ENCODE measurements at regions not wholly inside any gene's neighbourhood (a gene's known extent, or its start where the extent isn't known, plus 50 kb on each side); places are given as distances from the start of the nearest gene placed in this dataset.
"Not testable (repeated sequence)": the region's sequence is repeated elsewhere in the genome, so short reads cannot be mapped to it uniquely, and the experiment has no call there.

DNA sequence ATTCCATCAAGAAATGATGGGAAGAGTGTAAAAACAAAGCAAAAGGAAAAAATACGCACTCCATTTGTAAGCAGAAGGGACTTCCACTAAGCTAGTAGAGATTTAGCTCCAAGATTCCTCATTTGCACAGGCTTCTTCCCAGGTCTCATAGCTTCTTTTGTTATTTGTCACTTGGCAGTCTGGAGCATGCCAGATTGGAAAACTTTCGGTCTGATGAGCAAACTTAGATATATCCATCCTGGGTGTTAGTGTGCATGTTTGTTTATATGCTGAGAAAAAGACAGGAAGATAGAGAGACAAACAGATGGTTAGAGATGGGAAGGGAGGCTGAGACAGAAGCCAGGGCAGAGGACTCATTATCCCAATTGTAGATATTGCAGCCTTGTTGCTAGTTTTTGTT is 1644.5 kb upstream of the NUDT12 start:
- no peak for DNase-seq

DNA sequence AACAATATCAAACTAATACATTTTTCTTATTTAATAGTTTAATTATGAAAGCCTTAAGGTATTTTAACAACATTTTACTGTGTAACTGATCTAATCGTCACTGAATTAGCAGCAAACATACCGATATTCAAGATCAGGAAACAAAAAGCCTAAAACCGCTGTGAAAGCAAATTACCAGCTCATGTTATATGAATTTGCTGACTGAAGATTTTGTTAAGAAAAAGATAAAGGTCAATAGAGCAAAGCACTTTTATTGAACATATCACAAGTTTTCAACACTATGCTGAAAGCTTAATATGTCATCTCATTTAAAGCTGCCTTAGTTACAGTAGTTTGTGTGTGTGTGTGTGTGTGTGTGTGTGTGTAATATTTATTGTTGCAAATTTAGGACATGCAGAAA is 1634.9 kb upstream of the NUDT12 start:
- no peak for DNase-seq

DNA sequence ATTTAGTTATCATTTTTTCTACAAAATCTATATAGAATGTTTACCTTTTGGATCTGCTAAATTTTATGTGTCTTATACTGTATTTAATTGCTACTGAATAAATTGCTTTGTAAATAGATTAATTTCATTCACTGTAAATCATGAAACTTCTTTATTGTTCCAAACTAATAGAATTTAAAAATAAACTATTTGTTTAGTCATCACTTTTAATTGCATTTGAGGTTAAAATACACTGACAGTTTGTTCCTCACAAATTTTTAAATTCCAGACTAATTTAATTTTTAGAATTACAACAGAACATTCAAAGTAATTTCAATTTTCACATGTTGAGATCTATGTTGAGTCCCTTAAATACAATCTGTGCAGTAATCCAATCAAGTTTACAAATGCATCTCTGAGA is 1633.2 kb upstream of the NUDT12 start:
- no peak for DNase-seq

- DNase-seq: no peak
Observed at GRCh38 chr5:105172918-105173317, 1610.3 kb upstream of the NUDT12 start.

- DNase-seq: no peak
Observed at GRCh38 chr5:105168806-105169205, 1606.2 kb upstream of the NUDT12 start.

- no peak for DNase-seq
Observed at GRCh38 chr5:105167092-105167491, 1604.5 kb upstream of the NUDT12 start.

- DNase-seq: no peak
Observed at GRCh38 chr5:105163547-105163946, 1601.0 kb upstream of the NUDT12 start.

DNA sequence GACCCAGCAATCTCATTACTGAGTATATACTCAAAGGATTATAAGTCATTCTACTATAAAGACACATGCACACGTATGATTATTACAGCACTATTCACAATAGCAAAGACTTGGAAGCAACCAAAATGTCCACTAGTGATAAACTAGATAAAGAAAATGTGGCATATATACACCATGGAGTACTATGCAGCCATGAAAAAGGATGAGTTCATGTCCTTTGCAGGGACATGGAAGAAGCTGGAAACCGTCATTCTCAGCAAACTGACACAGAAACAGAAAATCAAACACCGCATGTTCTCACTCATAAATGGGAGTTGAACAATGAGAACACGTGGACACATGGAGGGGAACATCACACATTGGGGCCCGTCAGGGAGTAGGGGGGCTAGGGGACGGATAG is 1600.0 kb upstream of the NUDT12 start:
- not testable (repeated sequence) for DNase-seq

DNA sequence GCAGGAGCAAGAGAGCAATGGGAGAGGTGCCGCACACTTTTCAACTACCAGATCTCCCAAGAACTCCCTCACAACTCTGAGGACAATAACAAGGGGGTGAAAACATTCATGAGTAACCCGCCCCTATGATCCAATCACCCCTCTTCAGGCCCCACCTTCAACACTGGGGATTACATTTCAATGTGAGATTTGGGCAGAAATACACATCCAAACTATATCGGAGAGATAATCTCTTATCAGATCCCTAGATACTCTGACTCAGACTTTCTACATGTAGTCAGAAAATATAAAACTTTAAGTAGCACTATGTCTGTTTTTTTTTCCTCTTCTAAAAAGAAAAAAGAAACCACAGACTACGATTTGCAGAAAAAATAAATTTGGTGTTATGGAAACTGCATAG is 1595.9 kb upstream of the NUDT12 start:
- DNase-seq: no peak

DNA sequence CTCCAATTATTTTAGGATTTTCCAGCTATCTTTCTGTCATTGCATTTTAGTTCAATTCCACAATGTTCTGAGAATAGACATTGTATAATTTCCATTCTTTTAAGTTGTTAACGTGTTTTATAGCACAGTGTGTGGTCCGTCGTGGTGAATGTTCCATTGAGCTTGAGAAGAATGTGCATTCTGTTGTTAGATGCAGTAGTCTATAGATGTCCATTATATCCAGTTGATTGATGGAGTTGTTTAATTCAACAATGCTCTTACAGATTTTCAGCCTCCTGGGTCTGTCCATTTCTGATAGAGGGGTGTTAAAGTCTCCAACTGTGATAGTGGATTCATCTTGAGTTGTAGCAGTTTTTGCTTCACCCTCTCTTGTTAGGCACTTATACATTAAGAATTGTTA is 1587.7 kb upstream of the NUDT12 start:
- no peak for DNase-seq

- no peak for DNase-seq
Observed at GRCh38 chr5:105146867-105147266, 1584.3 kb upstream of the NUDT12 start.

- no peak for DNase-seq
Observed at GRCh38 chr5:105145152-105145551, 1582.6 kb upstream of the NUDT12 start.

DNA sequence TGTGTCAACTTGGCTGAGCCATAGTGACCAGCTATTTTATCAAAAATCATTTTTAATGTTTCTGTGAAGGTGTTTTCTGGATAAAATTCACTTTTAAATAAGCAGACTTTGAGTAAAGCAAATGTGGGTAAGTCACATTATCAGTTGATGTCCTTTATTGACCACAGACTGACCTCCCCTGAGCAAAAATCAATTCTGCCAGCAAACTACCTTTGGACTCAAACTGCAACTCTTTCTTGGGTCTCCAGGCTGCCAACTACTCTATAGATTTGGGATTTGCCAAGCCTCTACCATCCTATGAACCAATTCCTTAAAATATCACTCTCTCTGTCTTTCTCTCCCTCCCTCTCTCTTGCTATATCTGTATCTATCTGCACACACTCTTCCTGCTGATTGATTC is 1571.7 kb upstream of the NUDT12 start:
- DNase-seq: no peak

DNA sequence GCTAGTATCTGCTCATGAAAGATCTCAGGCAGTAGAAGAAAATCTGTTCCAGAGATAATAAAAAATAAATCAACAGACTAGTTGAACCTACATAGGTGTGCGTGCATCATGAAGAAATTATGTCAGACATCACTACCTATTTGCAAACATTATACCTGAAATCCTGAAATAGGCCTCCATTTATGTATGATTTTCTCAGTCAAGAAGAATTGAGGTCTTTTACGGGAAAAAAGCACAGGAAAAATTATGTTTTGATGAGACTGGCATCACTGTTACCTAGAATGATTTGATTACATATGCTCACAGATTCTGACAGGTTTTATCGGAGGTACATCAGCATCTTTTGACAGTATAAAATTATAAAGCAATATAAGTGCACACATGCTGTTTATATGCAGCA is 1570.5 kb upstream of the NUDT12 start:
- DNase-seq: no peak

DNA sequence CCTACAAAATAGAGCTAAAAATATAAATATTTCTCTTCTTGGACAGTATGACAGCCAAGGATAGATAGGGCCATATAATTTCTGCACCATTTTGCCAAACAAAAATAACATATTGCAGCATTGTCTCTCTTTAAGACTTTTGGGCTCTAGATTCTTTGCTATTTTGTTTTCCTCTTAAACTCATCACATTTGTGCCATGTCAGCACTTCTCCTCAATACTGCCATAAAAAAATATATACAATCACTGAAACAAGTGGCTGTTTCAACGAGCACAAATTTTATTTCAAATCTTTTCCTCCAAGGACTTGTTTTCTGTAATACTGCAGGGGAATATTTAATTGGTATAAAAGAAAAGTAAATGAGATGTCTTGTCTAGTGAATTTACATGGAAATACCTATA is 1570.0 kb upstream of the NUDT12 start:
- DNase-seq: no peak

GRCh38 chr5:105131045-105131444 is 1568.5 kb upstream of the NUDT12 start:
- DNase-seq: no peak

DNA sequence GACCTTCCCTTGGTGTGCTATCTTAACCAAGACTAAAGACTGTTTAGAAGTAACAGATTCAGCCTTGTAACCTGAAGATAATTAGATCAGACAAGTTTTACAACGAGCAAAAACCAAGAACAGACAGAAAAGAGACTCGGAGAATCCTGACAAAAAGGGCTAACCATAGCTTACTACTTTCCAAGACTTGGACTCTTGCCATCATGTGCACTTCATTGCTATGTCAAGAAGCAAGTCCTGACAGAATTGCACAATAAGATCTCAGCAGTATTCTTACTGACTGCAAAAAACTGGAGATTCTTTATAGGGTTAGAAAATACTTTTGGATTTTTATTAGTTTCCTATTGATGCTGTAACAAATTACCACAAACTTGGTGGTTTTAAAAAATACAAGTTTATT is 1539.0 kb upstream of the NUDT12 start:
- no peak for DNase-seq

GRCh38 chr5:105088961-105089360 is 1526.4 kb upstream of the NUDT12 start:
- no peak for DNase-seq

GRCh38 chr5:105088102-105088501 is 1525.5 kb upstream of the NUDT12 start:
- DNase-seq: no peak

DNA sequence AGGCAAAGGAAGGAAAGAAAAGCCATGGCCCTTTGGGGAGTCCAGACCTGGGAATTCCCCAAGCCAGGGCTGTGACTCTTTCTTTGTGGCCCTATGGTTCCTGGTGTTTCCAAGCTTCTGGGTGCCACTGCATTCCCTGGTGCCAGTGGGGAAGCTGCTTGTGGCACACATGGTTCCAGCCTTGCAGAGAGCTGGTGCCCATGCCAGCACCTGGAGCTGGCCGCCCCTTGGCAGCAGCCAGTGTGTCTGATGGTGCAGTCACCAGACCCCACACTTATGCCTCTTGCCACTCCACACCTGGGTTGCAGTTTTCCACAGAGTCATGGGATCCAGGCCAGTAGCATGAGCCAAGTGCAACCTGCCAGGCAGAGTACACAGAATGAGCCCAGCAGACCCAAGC is 1495.3 kb upstream of the NUDT12 start:
- no peak for DNase-seq

- no peak for DNase-seq
Observed at GRCh38 chr5:105057001-105057436, 1494.4 kb upstream of the NUDT12 start.

DNA sequence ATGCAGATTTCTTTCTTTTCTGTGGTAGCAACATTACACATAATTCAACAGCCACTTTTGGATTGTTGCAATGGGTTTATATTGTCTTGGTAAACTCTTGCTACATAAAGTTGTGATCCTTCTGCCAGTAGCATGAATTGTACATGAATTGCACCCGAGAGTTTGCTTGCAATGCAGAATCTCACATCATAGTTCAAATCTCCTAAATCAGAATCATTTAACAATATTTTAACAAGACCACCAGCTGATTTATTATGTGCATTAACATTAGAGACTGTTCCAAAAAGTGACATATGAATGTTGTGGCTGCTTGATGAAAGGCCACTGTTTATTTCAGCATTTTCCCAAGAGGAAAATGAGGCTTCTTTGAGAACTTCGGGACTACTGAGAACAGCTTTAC is 1491.8 kb upstream of the NUDT12 start:
- DNase-seq: no peak

GRCh38 chr5:105042623-105043022 is 1480.0 kb upstream of the NUDT12 start:
- no peak for DNase-seq

DNA sequence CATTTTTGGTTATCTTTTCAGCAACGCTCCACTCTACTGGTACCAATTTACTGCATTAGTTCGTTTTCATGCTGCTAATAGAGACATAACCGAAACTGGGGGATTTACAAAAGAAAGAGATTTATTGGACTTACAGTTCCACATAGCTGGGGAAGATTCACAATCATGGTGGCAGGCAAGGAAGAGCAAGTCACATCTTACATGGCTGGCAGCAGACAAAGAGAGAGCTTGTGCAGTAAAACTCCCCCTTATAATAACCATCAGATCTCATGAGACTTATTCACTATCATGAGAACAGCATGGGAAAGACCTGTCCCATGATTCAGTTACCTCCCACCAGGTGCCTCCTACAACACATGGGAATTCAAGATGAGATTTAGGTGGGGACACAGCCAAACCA is 1474.2 kb upstream of the NUDT12 start:
- not testable (repeated sequence) for DNase-seq

DNA sequence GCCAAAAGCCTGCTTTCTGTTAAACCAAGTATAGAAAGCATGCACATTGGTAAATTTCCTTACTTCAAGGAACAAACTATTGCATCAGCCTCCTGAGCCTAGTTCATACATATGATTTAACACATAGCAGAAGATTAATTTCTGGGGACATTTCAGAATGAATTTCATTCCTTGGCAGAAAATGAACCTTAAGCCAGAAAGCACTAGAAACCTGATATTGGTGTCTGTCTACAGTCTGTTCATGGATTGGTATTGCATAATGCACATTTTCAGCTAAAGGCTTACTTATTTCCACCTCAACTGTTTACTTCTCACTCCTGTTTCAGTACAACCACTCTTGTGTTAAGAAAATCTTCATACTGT is 1471.8 kb upstream of the NUDT12 start:
- DNase-seq: no peak

Measured in NCI-H510A treated with DMSO at 0.1 percent for 48 hours (cell line).